ENCODE measurements at regions not wholly inside any gene's neighbourhood (a gene's known extent, or its start where the extent isn't known, plus 50 kb on each side); places are given as distances from the start of the nearest gene placed in this dataset.

- Mint-ChIP-seq H3K9me3 (peaks cover 31% of the 10 kb centered on the region), H3K27me3 (ENCODE audit: low read depth) (no peaks in the 10 kb centered on the region), H3K27ac (no peak overlapping the region), H3K4me3 (no peak overlapping the region), H3K36me3 (ENCODE audit: low read depth) (no peaks in the 10 kb centered on the region), H3K4me1 (no peaks in the 10 kb centered on the region)
- TF ChIP-seq CTCF (IDR thresholded peaks at IDR 0.05; ENCODE audit: unreplicated experiment in 3 of 3): no peak
Measured at GRCh38 chr7:64114791-64115190, 69.6 kb downstream of the ZNF727 start.

GRCh38 chr7:64131696-64132095 is 75.3 kb upstream of the ZNF735 start:
- TF ChIP-seq CTCF (IDR thresholded peaks at IDR 0.05; ENCODE audit: unreplicated experiment in 3 of 3): no peak
- Mint-ChIP-seq H3K27me3 (ENCODE audit: low read depth) (peaks cover 3% of the 10 kb centered on the region), H3K4me3 (no peak overlapping the region), H3K9me3 (peaks cover 64% of the 10 kb centered on the region), H3K36me3 (ENCODE audit: low read depth) (peaks cover 4% of the 10 kb centered on the region), H3K4me1 (no peaks in the 10 kb centered on the region), H3K27ac (no peak overlapping the region)
